ENCODE measurements at regions not wholly inside any gene's neighbourhood (a gene's known extent, or its start where the extent isn't known, plus 50 kb on each side); places are given as distances from the start of the nearest gene placed in this dataset.

DNA sequence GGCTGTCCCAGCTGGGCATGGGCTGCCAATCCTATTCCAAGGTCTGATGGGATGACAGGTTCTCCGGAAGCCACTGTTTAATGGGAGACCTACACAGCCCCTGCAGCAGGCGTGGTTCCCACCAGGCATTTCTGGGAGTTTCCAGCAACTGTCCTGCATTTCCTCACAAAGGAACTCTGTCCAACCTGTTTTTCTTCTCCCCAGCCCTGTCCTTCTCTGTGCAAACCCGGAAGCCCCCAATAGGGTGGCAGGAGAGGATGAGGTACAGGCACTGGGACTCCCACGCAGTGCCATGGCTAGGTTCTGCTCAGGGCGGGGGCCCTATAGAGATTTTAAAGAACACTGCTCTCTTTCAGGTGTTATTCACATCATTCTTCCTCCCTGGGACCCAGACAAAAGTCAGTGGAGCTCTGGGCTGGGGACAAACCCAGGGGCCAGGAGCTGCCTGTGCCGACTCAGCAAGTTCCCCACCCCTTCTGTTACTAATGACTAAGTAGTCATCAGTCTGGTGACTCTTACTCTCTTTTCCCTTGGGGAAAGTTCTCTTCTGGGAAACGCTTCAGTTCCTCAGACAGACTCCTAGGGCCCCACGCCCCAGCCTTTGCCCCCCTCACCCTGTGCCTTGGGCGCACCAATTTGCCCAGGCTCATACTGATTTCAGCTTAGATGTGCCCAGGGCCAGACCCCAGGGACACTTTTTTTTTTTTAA, 97.7 kb downstream of the CD47 start:
- no peak for DNase-seq

- DNase-seq: no peak
Measured at GRCh38 chr3:107990926-107991325, 99.9 kb downstream of the CD47 start.

DNA sequence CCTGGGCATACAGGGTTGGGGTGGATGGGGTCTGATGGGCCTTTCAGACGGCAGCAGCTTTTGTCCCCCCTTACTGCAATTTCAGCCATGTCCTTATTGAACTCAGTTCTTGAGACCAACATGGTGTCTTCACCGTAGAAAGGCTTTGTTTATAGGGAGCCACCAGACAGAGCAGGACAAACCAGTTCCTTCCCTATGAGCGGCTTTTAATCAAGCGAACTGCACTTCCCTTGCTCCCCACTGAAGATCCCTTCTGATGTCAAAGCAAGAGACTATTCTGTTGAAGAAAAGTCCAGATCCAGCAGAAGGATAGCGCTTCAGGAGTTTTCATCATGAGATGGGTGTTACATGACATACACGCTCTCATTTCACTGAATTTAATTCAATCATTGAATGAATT, 100.4 kb downstream of the CD47 start:
- DNase-seq: no peak

DNA sequence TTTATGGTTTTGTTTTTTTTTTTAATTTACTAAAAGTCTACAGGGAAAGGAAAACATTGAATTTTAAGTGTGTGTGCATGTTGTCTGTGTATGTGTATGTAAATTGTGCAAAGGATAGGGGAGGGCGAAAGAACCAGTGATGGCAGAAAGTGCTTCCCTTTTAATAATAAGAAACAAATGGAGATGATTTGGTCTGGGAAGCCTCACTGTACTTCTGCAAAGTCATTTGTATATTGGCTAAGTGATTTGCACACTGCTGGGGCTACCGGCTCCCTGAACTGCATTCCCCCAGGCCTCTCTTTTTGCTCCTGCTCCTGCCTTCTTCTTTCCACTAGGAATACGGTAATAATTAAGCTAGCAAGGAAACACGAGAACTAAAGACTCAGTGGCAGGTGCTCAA, 101.2 kb downstream of the CD47 start:
- DNase-seq: no peak

GRCh38 chr3:107988460-107989175, 102.2 kb downstream of the CD47 start:
- DNase-seq: no peak

DNA sequence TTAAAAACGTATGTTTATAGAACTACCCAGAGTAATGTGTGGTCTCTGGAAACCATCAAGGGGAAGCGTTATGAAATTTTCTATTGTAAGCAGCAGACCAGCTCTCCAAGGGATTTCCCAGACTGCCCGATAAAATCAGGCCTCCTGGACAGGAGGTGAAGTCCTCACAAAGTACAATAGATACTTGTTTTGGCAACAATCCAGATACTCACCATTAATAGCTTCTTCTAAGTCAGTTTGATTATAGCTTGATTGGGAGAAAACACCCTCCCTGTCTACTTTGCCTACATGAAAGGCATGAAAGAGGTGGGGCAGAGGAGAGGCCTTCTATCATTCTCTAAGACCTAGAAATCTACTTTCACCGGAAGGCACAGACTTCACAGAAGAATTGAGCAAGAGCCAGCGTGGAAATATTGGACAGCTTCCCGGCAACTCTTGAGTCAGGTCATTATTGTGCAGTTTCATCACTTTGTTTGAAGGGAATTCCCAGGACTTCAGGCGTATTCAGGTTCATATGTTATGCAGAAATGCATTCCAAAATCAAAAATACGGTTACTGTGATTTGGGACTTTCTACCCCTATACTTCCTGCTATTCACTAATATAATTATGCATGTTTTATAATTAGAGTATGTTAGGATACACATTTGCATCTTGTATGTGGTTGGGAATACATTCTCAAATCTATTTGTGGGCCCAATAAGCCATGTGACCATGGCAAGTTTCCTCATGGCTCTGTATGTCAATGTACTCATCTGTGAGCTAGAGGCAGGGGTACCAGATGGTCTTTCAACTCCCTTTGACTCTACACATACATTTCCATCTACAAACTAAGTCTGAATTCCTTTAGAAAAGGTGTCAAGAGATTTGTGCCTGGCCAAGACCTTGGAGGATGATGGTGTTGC, 103.5 kb downstream of the CD47 start:
- DNase-seq: no peak

DNA sequence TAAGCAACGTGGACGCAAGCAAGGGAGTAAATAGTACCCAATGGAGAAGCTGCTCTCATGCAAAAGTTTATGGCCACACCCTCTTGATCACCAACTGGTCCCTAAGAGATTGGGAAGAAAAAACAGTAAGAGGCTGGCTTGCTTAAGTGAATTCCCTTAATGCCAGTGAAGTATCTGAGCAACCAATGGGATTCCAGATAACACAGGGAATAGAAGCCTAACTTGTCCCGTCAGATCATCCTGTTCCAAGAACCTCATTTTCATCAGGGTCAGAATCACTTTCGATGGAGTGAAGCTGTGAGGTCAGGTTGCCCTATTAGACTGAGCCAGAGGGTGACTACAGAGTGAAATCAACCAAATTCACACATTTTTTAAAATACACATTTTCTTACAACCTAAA, 104.3 kb downstream of the CD47 start:
- DNase-seq: no peak

- peak; percentile 77 for DNase-seq
Measured at GRCh38 chr3:107985496-107985895, 105.3 kb downstream of the CD47 start.

DNA sequence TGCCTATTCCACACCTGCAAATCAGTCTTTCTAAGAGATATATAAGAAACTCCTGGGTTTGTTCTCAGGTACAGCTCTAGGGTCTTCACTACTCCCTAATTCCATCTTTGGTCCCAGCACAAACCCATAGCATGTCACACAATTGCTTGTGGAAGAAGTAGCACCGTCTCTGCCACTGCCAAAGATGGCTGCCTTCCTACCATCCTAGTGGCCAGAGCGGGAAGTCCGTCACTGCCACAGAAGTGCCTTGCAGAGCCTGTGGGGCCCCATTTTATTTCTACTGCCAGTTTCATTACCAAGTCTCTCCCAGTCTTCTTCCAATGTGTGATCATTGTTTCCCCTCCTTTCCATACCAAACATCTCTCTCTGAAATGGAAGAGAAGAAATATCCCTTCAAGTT, 107.6 kb downstream of the CD47 start:
- no peak for DNase-seq

GRCh38 chr3:107982165-107982564, 108.7 kb downstream of the CD47 start:
- DNase-seq: no peak

- no peak for DNase-seq
Measured at GRCh38 chr3:107981471-107982111, 109.2 kb downstream of the CD47 start.

DNA sequence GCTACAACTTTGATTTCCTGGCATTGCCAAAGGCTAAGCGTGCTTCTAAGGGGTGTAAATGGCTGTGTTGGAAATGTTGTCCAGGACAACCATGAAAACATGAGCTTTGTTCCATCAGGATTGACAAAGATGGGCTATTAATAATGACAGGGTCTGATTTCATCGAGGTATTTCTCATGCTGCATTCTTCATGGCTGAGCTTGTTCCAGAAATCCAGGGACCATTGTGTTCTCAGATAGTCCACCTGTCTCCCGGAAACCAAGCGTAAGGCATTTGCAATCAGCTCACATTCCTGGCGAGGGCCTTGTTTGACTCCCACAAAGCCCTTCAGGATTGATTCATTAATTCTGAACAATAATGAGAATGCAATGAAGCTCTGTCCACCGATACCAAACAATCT, 111.3 kb downstream of the CD47 start:
- no peak for DNase-seq

DNA sequence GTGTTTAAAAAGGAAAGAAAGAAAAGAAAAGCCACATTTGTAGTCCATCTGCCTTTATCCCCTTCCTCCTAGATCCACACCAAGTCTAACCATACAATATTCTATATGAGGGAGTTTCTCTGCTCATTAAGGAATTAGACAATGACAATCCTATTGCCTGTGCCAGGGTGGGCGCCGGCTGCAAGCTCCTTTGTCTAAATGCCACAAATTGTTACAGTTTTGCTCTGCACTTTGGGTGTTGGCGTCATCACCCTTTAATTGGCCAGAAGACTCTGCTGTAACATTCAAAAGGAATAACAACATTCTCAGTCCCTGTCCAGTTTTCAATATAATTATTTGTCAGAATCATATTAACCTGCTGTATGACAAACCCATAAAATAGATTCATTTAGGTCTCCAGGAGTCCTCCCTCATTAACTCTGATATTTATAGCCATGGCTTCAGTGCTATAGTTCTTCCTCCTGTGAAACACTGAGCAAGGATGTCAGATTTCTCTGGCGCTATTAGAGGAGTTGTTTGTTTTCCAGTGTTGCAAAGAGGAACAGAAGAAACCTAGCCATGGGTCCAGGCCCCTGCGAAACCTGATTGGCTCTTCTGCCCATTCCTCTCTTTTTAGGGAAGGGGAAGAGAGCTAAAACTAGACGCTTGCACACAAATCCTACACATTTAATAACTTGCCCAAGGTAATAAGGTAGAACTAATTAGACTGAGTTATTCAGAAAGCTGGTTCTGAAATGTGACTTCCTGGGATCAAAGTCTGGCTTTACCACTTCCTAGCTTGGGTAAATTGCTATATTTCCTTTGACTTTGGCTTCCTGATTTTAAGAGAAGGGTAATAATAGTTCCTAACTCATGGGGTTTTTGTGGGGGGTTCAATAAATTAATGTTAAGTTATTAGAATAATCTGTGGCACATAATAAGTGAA, 112.4 kb downstream of the CD47 start:
- DNase-seq: peak; percentile 11

DNA sequence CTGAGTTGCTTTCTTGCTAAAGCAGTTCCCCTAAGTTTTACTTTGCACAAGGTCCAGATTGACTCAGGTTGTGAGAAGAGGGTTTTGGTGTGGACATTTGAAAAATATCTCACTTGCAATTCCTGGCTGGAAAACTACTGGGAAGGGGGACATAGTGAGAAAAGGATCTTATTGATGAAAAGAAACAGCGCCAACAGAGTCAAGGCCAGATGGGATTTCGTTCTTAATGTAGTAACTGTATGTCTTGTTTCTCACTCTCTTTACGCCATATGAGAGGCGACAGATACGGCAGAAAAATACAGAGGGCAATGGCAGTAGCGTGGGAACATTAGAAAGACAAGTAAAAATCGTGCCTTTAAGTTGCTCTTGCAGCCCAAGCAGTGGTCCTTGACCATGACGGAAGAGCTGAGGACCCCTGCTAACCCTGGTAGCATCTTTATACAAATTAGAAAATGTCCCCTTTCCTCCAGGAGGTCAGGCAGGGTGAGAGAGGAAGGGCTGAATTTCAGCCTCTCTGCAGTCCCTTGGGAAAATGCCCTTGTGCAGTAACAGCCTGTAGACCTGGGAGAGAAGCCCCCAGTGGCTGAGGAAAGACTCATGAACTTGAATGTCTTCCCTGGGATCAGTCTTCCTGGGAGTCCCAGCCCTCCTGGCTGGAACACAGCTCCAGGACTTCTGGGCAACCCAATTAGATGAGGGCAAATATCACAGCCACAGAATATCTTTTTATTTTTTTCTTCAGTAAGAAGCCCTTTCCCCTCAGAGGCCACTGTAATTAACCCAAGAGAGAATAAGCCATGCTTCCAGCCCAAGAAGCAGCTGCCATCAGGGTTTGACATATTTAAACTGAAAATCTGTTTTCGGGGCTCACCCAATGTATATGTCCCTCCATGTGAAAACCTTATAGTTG, 113.4 kb downstream of the CD47 start:
- no peak for DNase-seq

- no peak for DNase-seq
Measured at GRCh38 chr3:107976202-107976800, 114.5 kb downstream of the CD47 start.

DNA sequence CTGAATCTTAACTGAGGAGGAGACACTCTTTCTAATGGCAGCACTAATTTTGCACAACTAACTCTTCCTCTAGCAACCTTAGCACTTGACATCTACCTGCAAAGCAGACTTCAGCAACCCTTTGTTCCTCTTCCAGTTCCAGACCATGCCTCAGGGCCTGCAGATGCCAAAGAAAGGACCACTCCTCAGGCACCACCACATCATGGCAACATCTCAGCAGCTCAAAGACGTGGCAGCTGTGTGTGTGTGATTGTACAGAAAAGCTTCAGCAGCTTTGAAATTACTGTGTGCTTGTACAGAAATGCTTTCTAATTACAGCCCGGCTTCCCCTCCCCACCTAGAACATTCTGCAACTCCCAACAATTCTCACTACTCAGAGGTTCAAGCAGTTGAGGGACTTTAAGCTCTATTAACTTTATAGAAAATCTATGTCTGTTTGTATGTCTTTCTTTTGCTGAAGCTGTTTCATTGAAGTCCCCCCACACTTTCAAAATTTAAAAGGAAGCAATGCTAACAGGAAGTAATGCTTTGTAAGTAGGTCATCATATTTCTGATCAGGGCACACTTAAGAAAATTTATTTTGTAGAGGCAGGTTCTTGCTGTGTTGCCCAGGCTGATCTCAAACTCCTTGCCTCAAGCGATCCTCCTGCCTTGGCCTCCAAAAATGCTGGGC, 115.2 kb downstream of the CD47 start:
- DNase-seq: no peak

- DNase-seq: no peak
Measured at GRCh38 chr3:107973961-107974360, 116.9 kb downstream of the CD47 start.

DNA sequence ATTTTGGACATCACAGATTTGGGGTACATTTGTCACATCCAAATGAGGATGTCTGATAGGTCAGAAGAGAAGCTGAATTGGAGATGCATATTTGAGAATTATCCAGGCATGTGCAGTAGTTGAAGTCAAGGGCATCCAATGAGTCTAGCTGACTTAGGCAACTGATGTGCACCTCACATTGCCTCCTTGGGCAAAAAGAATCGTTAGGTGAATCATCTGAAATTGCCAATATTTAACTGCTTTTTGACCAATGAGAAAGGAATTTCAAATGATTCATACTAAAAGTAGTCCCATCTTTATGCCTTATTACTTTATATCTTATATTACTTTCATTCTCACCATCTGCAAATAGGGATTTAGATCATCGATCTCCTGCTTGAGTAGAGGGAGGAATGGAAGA, 117.7 kb downstream of the CD47 start:
- no peak for DNase-seq

DNA sequence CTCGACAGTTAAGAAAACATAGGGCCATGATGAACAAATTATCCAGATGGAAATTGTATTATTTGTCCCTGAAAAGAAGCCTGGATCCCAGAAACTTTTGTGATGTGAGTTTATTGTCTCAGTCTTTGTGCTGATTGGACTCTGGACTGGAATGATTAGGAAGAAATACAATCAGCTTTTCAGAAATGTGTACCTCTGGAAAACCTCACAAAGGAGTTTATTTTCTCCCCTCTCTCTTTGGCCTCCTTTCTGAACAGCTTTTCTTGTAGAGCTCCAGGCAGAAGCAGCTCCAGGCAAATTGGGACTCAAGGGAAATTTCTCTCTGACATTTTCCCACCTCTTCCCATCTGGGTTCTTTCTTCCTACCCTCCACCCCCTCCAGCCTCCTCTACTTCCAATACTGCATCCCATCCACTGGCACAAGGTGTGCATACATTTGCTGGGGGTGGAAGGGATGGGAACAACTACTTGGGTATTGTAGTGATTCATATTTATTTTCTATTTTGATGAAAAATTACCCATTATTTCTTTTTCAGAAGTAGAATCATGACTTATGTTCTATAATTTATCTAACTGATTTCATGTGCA, 119.7 kb downstream of the CD47 start:
- no peak for DNase-seq

All from activated CD4-positive, alpha-beta T cell treated with anti-CD3 and anti-CD28 coated beads, Interleukin-10, Interleukin-2, amounts not matched to agents 100 ng/mL and 50 ng/mL, durations not matched to agents 16 hours and 8 hours (primary cell).